ENCODE measurements at regions not wholly inside any gene's neighbourhood (a gene's known extent, or its start where the extent isn't known, plus 50 kb on each side); places are given as distances from the start of the nearest gene placed in this dataset.

DNA sequence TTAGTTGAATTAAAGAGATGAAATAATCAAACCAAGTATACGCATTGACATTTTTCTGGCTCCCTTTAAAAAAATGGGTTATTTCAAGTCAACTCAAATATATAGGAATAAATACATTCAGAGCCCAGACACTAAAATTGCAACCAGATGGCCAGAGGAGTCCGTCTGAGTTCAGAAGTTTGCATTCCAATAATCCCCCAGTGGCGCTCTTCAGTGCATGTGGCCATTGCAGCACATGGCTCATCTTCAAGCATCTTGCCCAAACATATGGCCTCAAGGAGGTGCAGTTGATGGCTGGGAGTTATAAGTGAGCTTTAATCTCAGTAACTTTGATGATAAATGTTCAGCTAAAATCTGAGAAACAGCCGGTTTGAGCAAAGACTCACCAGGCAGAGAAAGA is 295.8 kb upstream of the LRRN1 start:
- H3K4me3 Mint-ChIP-seq (ENCODE audit: unreplicated experiment) = no peak overlapping the region
- H3K27ac Mint-ChIP-seq (ENCODE audit: unreplicated experiment) = no peak overlapping the region
- no peaks in the 10 kb centered on the region for H3K4me1 Mint-ChIP-seq (ENCODE audit: unreplicated experiment)
- no peaks in the 10 kb centered on the region for H3K27me3 Mint-ChIP-seq (ENCODE audit: unreplicated experiment)
- no peaks in the 10 kb centered on the region for H3K9me3 Mint-ChIP-seq (ENCODE audit: unreplicated experiment)
- TF ChIP-seq, protein P1, sequence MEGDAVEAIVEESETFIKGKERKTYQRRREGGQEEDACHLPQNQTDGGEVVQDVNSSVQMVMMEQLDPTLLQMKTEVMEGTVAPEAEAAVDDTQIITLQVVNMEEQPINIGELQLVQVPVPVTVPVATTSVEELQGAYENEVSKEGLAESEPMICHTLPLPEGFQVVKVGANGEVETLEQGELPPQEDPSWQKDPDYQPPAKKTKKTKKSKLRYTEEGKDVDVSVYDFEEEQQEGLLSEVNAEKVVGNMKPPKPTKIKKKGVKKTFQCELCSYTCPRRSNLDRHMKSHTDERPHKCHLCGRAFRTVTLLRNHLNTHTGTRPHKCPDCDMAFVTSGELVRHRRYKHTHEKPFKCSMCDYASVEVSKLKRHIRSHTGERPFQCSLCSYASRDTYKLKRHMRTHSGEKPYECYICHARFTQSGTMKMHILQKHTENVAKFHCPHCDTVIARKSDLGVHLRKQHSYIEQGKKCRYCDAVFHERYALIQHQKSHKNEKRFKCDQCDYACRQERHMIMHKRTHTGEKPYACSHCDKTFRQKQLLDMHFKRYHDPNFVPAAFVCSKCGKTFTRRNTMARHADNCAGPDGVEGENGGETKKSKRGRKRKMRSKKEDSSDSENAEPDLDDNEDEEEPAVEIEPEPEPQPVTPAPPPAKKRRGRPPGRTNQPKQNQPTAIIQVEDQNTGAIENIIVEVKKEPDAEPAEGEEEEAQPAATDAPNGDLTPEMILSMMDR (IDR thresholded peaks at IDR 0.05) = no peak
- H3K36me3 Mint-ChIP-seq (ENCODE audit: unreplicated experiment) = no peaks in the 10 kb centered on the region
- no peak for DNase-seq (ENCODE audit: extremely low spot score, unreplicated experiment)

DNA sequence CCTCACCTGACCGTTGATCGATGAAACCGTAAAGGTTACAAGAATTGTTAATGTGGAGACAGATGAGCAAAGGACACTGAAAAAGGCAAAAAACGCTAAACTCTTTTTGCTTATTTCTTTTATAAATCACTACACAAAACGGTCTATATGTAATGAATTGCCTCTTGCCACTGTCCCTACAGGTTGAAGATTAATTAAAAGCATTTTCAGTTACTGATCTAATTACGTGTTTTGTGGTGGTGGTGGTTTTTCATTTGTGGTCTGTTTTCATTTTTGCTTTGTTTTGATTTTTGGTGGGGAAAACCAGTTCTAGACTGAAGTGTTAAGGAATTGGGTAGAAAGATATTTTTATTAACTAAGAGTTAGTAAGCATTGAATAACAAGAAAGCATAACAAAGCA is 299.2 kb upstream of the LRRN1 start:
- Mint-ChIP-seq H3K27ac (ENCODE audit: unreplicated experiment) (no peak overlapping the region), H3K4me3 (ENCODE audit: unreplicated experiment) (no peak overlapping the region), H3K27me3 (ENCODE audit: unreplicated experiment) (no peaks in the 10 kb centered on the region), H3K36me3 (ENCODE audit: unreplicated experiment) (no peaks in the 10 kb centered on the region), H3K4me1 (ENCODE audit: unreplicated experiment) (no peaks in the 10 kb centered on the region), H3K9me3 (ENCODE audit: unreplicated experiment) (no peaks in the 10 kb centered on the region)
- TF ChIP-seq, protein P1 (IDR thresholded peaks at IDR 0.05) = no peak
- DNase-seq (ENCODE audit: extremely low spot score, unreplicated experiment) = no peak

DNA sequence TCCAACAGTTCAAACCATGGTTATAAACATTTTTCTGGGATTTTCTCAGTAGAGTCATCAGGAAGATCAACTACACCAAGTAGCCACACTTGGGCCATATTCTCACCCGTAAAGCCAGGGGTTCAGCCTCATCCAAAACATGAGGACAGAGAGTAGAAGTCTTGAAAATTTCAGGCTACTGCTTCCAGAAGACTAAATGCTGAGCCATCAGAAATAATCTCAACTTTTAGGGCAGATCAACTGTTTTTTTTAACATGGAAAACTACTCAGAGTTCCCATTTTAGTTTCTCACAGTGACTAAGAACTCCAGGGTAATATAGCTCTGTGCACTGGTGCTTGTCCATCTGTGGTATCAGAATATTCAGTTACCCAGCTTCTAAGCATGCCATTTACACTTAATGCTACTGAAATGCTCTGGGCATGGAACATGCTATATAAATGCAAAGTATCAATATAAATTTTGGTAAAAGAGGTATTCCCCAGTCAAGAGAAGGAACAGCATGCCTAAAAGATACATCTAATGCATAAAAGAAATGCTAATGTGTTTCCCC is 300.1 kb upstream of the LRRN1 start:
- Mint-ChIP-seq H3K9me3 (ENCODE audit: unreplicated experiment) (no peaks in the 10 kb centered on the region), H3K4me1 (ENCODE audit: unreplicated experiment) (no peaks in the 10 kb centered on the region), H3K36me3 (ENCODE audit: unreplicated experiment) (no peaks in the 10 kb centered on the region), H3K27ac (ENCODE audit: unreplicated experiment) (no peak overlapping the region), H3K27me3 (ENCODE audit: unreplicated experiment) (no peaks in the 10 kb centered on the region), H3K4me3 (ENCODE audit: unreplicated experiment) (no peak overlapping the region)
- no peak for DNase-seq (ENCODE audit: extremely low spot score, unreplicated experiment)
- TF ChIP-seq, protein P1 (IDR thresholded peaks at IDR 0.05) = no peak

DNA sequence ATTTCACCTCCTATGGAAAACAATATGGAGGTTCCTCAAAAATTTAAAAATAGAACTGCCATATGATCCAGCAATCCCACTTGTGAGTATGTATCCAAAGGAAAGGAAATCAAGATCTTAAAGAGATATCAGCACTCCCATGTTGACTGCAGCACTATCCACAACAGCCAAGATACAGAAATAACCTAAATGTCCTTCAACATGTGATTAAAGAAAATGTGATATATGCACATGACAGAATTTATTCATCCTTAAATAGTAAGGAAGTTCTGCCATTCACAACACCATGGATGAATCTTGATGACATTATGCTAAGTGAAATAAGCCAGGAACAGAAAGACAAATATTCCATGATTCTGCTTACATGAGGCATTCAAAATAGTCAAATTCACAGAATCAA is 303.6 kb upstream of the LRRN1 start:
- Mint-ChIP-seq H3K4me3 (ENCODE audit: unreplicated experiment) (no peak overlapping the region), H3K27me3 (ENCODE audit: unreplicated experiment) (no peaks in the 10 kb centered on the region), H3K27ac (ENCODE audit: unreplicated experiment) (no peak overlapping the region), H3K4me1 (ENCODE audit: unreplicated experiment) (no peaks in the 10 kb centered on the region), H3K36me3 (ENCODE audit: unreplicated experiment) (no peaks in the 10 kb centered on the region), H3K9me3 (ENCODE audit: unreplicated experiment) (peaks cover 28% of the 10 kb centered on the region)
- TF ChIP-seq, protein P1 (IDR thresholded peaks at IDR 0.05) = no peak
- no peak for DNase-seq (ENCODE audit: extremely low spot score, unreplicated experiment)

DNA sequence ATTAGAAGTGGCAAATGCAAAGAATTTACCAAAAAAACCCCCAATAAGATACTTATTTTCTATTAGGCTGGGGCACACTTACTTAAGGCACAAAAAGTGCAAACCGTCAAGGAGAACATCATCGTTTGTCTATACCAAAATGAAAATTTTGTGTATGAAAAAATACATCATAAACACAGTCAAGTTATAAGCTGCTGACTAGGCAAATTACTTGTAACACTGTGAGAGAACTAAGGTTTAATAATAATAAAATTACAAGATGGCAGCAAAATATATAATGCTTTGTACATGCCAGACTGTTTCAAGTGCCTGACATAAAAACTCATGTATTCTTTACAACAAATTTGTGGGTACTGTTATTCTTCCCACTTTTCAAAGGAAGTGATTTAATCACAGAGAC is 297.2 kb upstream of the CRBN start:
- H3K9me3 Mint-ChIP-seq (ENCODE audit: unreplicated experiment) = no peaks in the 10 kb centered on the region
- TF ChIP-seq, protein P1 (IDR thresholded peaks at IDR 0.05) = no peak
- DNase-seq (ENCODE audit: extremely low spot score, unreplicated experiment) = no peak
- H3K36me3 Mint-ChIP-seq (ENCODE audit: unreplicated experiment) = no peaks in the 10 kb centered on the region
- no peak overlapping the region for H3K4me3 Mint-ChIP-seq (ENCODE audit: unreplicated experiment)
- no peaks in the 10 kb centered on the region for H3K27me3 Mint-ChIP-seq (ENCODE audit: unreplicated experiment)
- H3K27ac Mint-ChIP-seq (ENCODE audit: unreplicated experiment) = no peak overlapping the region
- H3K4me1 Mint-ChIP-seq (ENCODE audit: unreplicated experiment) = no peaks in the 10 kb centered on the region
